Breast epithelium (tissue), 4 donors: ENCODE measurements at regions not wholly inside any gene's neighbourhood (a gene's known extent, or its start where the extent isn't known, plus 50 kb on each side); places are given as distances from the start of the nearest gene placed in this dataset.

Experiments used
- DNase-seq, 2 donors: peaks; one replicate each; pipeline ENCODE4 v3.0.0-alpha.2; 2019; ENCODE audit warnings: low spot score in 2 of 2
- H3K27ac ChIP-seq, 2 donors: fragments of 200-600 bp; sonication (generic) in 1 of 2; one replicate each; pipeline ENCODE4 v1.5.1; 2016 to 2019; ENCODE audit warnings: mild to moderate bottlenecking in 1 of 2
- H3K27me3 ChIP-seq, 2 donors: fragments of 200-600 bp; sonication (generic) in 1 of 2; one replicate each; pipeline versions ENCODE4 v1.5.1 to v1.6.0; 2017 to 2019; ENCODE audit warnings: control low read depth in 1 of 2, mild to moderate bottlenecking in 1 of 2
- H3K36me3 ChIP-seq: fragments of 200-600 bp; one replicate; pipeline ENCODE4 v1.5.1; 2019
- H3K4me1 ChIP-seq, 2 donors: fragments of 200-600 bp; sonication (generic); one replicate each; pipeline ENCODE4 v1.5.1; 2016 to 2019; ENCODE audit warnings: control low read depth in 1 of 2
- H3K4me3 ChIP-seq, 3 donors: fragments of 200-600 bp; sonication (generic); 1 replicate in 2 of 3; 2 replicates in 1 of 3; pipeline ENCODE4 v1.5.1; 2016 to 2019; ENCODE audit warnings: mild to moderate bottlenecking in 3 of 3, moderate library complexity in 2 of 3
- H3K9me3 ChIP-seq, 2 donors: fragments of 200-600 bp; sonication (generic) in 1 of 2; one replicate each; pipeline ENCODE4 v1.5.1; 2016 to 2019; ENCODE audit warnings: control low read depth in 1 of 2
- POLR2A ChIP-seq: fragments of 450-650 bp; IDR thresholded peaks from one replicate; pipeline ENCODE4 v1.6.1; 2016; ENCODE audit warnings: antibody characterized with exemption, mild to moderate bottlenecking, moderate library complexity
- POLR2AphosphoS5 ChIP-seq, 3 donors: sonication (generic); formaldehyde crosslinking; IDR thresholded peaks; one replicate each; pipeline ENCODE4 v1.6.1; 2017; ENCODE audit warnings: antibody characterized with exemption in 3 of 3
- intact Hi-C: fragments of 100-400 bp; cut with DNase I; formaldehyde crosslinking; loops from one replicate; pipeline ENCODE4 v1.15.1; 2023; ENCODE audit warnings: low total_unique reads
- TF ChIP-seq, protein P1 (sequence below), 3 donors: fragments of 450-650 bp; IDR thresholded peaks; one replicate each; pipeline ENCODE4 v1.5.1; 2016 to 2017; ENCODE audit warnings: antibody characterized with exemption in 3 of 3, mild to moderate bottlenecking in 3 of 3, moderate library complexity in 3 of 3

DNA sequence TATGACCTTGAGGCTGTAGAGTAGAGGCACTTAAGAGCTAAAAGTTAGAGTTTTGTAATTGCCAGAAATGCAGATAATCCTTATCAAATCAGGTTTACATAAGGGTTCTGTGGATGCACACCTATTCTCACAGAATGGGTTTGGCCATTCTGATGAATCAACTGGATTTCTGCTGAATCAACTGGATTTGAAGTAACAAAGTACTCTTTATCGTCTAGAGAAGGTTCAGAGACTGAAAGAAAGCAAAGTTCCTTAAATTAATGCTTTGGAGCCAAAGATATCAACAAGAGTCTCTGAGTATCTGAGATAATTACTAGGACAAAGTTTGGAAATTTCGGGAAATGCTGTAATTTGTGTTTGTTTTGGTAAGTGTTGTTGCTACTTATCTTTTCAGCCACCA, 669.6 kb upstream of the ZNF608 start:
- Histone ChIP-seq H3K36me3 (no peaks in the 10 kb centered on the region), H3K27ac (no peak overlapping the region), H3K27me3 (no peaks in the 10 kb centered on the region), H3K4me3 (no peak overlapping the region), H3K4me1 (peaks cover 0 to 20% of the 10 kb centered on the region in 2 donors), H3K9me3 (no peaks in the 10 kb centered on the region)
- intact Hi-C loops: no loop called here
- DNase-seq: no peak
- no peak for TF ChIP-seq POLR2A
- no peak for TF ChIP-seq POLR2AphosphoS5 (IDR thresholded peaks at IDR 0.05)
- TF ChIP-seq, protein P1, sequence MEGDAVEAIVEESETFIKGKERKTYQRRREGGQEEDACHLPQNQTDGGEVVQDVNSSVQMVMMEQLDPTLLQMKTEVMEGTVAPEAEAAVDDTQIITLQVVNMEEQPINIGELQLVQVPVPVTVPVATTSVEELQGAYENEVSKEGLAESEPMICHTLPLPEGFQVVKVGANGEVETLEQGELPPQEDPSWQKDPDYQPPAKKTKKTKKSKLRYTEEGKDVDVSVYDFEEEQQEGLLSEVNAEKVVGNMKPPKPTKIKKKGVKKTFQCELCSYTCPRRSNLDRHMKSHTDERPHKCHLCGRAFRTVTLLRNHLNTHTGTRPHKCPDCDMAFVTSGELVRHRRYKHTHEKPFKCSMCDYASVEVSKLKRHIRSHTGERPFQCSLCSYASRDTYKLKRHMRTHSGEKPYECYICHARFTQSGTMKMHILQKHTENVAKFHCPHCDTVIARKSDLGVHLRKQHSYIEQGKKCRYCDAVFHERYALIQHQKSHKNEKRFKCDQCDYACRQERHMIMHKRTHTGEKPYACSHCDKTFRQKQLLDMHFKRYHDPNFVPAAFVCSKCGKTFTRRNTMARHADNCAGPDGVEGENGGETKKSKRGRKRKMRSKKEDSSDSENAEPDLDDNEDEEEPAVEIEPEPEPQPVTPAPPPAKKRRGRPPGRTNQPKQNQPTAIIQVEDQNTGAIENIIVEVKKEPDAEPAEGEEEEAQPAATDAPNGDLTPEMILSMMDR (IDR thresholded peaks at IDR 0.05): no peak

- H3K27me3 ChIP-seq: no peaks in the 10 kb centered on the region
- DNase-seq: no peak
- H3K36me3 ChIP-seq: no peaks in the 10 kb centered on the region
- no peak overlapping the region for H3K27ac ChIP-seq
- TF ChIP-seq POLR2A: no peak
- TF ChIP-seq, protein P1 (IDR thresholded peaks at IDR 0.05): no peak
- TF ChIP-seq POLR2AphosphoS5 (IDR thresholded peaks at IDR 0.05): no peak
- H3K4me1 ChIP-seq: no peaks in the 10 kb centered on the region
- H3K9me3 ChIP-seq: no peaks in the 10 kb centered on the region
- intact Hi-C loops: no loop called here
- H3K4me3 ChIP-seq: no peak overlapping the region
These were observed 674.6 kb upstream of the ZNF608 start for GRCh38 chr5:125421006-125421405.

- intact Hi-C loops: no loop called here
- Histone ChIP-seq H3K27ac (no peak overlapping the region), H3K27me3 (no peaks in the 10 kb centered on the region), H3K36me3 (no peaks in the 10 kb centered on the region), H3K9me3 (no peaks in the 10 kb centered on the region), H3K4me3 (no peak overlapping the region), H3K4me1 (no peaks in the 10 kb centered on the region)
- TF ChIP-seq POLR2AphosphoS5 (IDR thresholded peaks at IDR 0.05): no peak
- DNase-seq: no peak
These were observed 675.9 kb upstream of the ZNF608 start for GRCh38 chr5:125422342-125422741.

DNA sequence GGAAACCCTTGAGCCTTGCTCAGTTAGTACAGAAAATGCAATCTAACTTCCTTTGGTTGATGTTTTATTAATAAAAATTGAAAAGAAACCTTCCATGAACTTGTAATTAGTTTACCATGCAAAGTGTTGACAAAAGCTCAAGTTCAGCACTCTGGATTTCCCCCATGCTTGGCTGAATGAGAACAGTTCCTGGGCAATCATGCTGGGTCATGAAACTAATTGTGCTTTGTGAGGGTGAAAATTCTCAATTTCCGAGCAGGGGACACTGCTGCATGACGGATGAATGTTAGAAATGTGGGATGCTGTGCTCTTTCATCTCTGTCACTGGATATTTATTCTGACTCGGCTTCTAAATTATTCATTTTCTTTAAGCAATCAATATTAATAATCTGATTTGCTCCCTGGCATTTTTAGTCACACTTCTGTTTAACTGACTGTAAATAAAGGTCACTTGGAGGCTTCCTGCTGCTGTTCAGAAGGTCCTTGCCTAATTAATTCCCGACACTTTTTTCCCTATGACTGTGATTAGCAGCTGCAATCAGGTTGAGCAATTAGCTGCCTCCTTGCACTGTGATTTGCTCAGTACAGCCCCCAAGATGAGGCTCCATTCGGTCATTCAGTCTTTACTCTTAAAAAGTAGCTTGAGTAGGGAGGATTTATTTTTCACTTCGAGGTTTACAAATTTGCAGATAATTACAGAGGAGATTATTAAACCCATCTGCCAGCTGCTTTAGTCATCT, 678.1 kb upstream of the ZNF608 start:
- Histone ChIP-seq H3K4me1 (no peaks in the 10 kb centered on the region), H3K27me3 (no peaks in the 10 kb centered on the region), H3K4me3 (no peak overlapping the region), H3K36me3 (no peaks in the 10 kb centered on the region), H3K9me3 (no peaks in the 10 kb centered on the region), H3K27ac (no peak overlapping the region)
- no peak for DNase-seq
- intact Hi-C loops: no loop called here
- TF ChIP-seq, protein P1 (IDR thresholded peaks at IDR 0.05): no peak
- no peak for TF ChIP-seq POLR2AphosphoS5 (IDR thresholded peaks at IDR 0.05)
- no peak for TF ChIP-seq POLR2A

GRCh38 chr5:125429498-125429897, 683.1 kb upstream of the ZNF608 start:
- Histone ChIP-seq H3K9me3 (no peaks in the 10 kb centered on the region), H3K27ac (no peak overlapping the region), H3K4me1 (no peaks in the 10 kb centered on the region), H3K36me3 (no peaks in the 10 kb centered on the region), H3K27me3 (no peaks in the 10 kb centered on the region), H3K4me3 (no peak overlapping the region)
- no peak for DNase-seq
- TF ChIP-seq, protein P1 (IDR thresholded peaks at IDR 0.05): no peak
- TF ChIP-seq POLR2AphosphoS5 (IDR thresholded peaks at IDR 0.05): no peak
- no peak for TF ChIP-seq POLR2A
- intact Hi-C loops: no loop called here
